Liver (tissue), 2 donors: ENCODE measurements at regions not wholly inside any gene's neighbourhood (a gene's known extent, or its start where the extent isn't known, plus 50 kb on each side); places are given as distances from the start of the nearest gene placed in this dataset.

Experiments
- MAX ChIP-seq: IDR thresholded peaks from 2 replicates; pipeline ENCODE4 v1.6.1; 2016; ENCODE audit warnings: antibody characterized with exemption
- RXRA ChIP-seq, 2 donors: IDR thresholded peaks; 2 replicates each; pipeline ENCODE4 v1.6.1; 2017 to 2018; ENCODE audit warnings: antibody characterized with exemption in 2 of 2, mild to moderate bottlenecking in 1 of 2
- donor health status: healthy.

DNA sequence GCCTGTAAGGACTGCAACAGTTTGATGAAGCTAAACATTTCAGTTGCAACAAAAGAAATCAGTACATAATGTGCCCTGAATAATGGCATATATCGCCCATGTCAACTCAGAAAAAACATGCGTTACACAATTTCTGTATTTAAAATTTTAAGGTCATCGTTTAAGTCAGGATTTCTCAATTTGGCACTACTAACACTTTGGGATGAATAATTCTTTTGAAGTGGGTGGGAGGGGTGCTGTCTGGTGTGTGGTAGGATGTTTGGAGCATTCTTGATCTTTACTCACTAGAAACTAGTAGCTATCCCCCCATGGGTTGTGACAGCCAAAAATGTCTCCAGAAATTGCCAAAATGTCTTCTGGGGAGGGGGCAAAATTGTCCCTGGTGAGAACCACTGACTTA lies 50.7 kb upstream of the CNTNAP4 start:
- TF ChIP-seq RXRA (IDR thresholded peaks at IDR 0.05): no peak
- TF ChIP-seq MAX: no peak
